ENCODE measurements at regions not wholly inside any gene's neighbourhood (a gene's known extent, or its start where the extent isn't known, plus 50 kb on each side); places are given as distances from the start of the nearest gene placed in this dataset.

DNA sequence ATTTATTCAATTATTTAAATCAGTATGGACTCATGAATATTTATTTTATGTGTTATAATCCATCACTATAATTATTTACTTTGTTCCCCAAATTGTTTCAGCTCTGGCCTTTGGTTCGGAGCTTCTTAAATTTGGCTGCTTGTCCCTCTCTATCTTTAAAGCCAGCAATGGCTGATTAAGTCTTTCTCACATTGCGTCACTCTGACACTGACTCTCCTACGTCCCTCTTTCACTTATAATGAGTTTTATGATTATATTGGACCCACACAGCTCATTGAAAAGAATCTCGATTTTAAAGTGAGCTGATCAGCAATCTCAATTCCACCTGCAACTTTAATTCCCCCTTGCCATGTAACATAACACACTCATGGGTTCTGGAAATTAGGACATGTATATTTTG, 185.2 kb upstream of the SLC39A10 start:
- no peaks in the 10 kb centered on the region for H3K36me3 ChIP-seq (ENCODE audit: control insufficient read depth, insufficient read depth, low read length)
- POLR2A ChIA-PET: no interaction called here
- BruUV-seq (replicated peaks): no TSS peak
- H3K9me3 ChIP-seq: no peaks in the 10 kb centered on the region
- Mint-ChIP-seq H3K27me3 (ENCODE audit: insufficient read depth, unreplicated experiment) (no peaks in the 10 kb centered on the region), H3K4me3 (ENCODE audit: unreplicated experiment) (no peak overlapping the region), H3K4me1 (ENCODE audit: low read depth, unreplicated experiment) (no peaks in the 10 kb centered on the region), H3K36me3 (ENCODE audit: insufficient read depth, unreplicated experiment) (no peaks in the 10 kb centered on the region), H3K27ac (ENCODE audit: unreplicated experiment) (no peak overlapping the region), H3K9me3 (ENCODE audit: unreplicated experiment) (peaks cover 14% of the 10 kb centered on the region)
- intact Hi-C loops (cut with micrococcal nuclease; ENCODE audit: unreplicated experiment): no loop called here
- TF ChIP-seq CTCF (IDR thresholded peaks at IDR 0.05; ENCODE audit: insufficient read depth in 1 of 2, low read depth in 1 of 2, low read length in 1 of 2, severe bottlenecking in 1 of 2, unreplicated experiment in 1 of 2): no peak
- no peak for DNase-seq
- no peaks in the 10 kb centered on the region for H3K27me3 ChIP-seq (replicated peaks; ENCODE audit: control insufficient read depth, insufficient read depth, low read length)
- no peaks in the 10 kb centered on the region for H3K4me1 ChIP-seq
- CTCF ChIA-PET: no interaction called here
- no peak overlapping the region for H3K4me3 ChIP-seq (ENCODE audit: low read depth, low read length)

DNA sequence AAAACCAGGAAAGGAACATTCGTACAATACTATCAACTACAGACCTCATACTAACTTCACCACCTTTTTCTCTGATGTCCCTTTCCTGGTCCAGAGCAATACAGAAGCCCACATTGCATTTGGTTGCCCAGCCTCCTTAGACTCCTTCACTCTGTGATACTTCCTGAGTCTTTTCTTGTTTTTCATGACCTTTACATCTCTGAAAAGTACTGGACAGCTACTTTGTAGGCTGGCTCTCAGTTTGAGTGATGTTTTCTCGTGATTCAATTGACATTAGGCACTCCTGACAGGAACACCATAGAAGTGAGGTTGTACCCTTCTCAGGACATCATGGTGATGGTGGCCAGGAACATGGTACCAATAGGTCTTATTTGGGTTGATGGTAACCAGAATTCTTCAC, 185.9 kb upstream of the SLC39A10 start:
- CTCF ChIA-PET: no interaction called here

DNA sequence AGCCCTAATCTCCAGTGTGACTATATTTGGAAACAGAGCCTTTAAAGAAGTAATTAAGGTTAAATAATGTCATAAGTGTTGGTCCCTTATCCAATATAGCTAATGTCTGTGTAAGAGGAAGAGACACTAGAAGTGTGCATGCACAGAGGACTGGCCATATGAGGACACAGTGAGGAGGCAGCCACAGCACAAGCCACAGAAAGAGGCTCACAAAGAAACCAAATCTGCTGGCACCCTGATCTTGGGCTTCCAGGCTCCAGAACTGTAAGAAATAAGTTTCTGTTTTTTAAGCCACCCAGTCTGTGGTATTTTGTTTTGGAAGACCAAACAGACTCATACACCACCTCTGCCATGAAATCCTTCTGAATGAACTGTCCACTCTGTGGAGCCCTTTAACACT, 186.4 kb upstream of the SLC39A10 start:
- Mint-ChIP-seq H3K4me3 (ENCODE audit: unreplicated experiment) (no peak overlapping the region), H3K4me1 (ENCODE audit: low read depth, unreplicated experiment) (no peaks in the 10 kb centered on the region), H3K27ac (ENCODE audit: unreplicated experiment) (no peak overlapping the region), H3K27me3 (ENCODE audit: insufficient read depth, unreplicated experiment) (no peaks in the 10 kb centered on the region), H3K36me3 (ENCODE audit: insufficient read depth, unreplicated experiment) (no peaks in the 10 kb centered on the region), H3K9me3 (ENCODE audit: unreplicated experiment) (peaks cover 26% of the 10 kb centered on the region)
- no TSS peak for BruUV-seq (replicated peaks)
- Histone ChIP-seq H3K36me3 (ENCODE audit: control insufficient read depth, insufficient read depth, low read length) (no peaks in the 10 kb centered on the region), H3K4me1 (no peaks in the 10 kb centered on the region), H3K9me3 (no peaks in the 10 kb centered on the region), H3K4me3 (ENCODE audit: low read depth, low read length) (no peak overlapping the region), H3K27me3 (replicated peaks; ENCODE audit: control insufficient read depth, insufficient read depth, low read length) (no peaks in the 10 kb centered on the region)
- no peak for TF ChIP-seq CTCF (IDR thresholded peaks at IDR 0.05; ENCODE audit: insufficient read depth in 1 of 2, low read depth in 1 of 2, low read length in 1 of 2, severe bottlenecking in 1 of 2, unreplicated experiment in 1 of 2)
- DNase-seq: no peak
- POLR2A ChIA-PET: no interaction called here
- CTCF ChIA-PET: no interaction called here
- intact Hi-C loops (cut with micrococcal nuclease; ENCODE audit: unreplicated experiment): no loop called here

More for the DNA sequence above, 185.9 kb upstream of the SLC39A10 start:
- H3K4me3 Mint-ChIP-seq (ENCODE audit: unreplicated experiment): no peak overlapping the region
- Histone ChIP-seq H3K27me3 (replicated peaks; ENCODE audit: control insufficient read depth, insufficient read depth, low read length) (no peaks in the 10 kb centered on the region), H3K9me3 (no peaks in the 10 kb centered on the region), H3K4me3 (ENCODE audit: low read depth, low read length) (no peak overlapping the region), H3K4me1 (no peaks in the 10 kb centered on the region), H3K36me3 (ENCODE audit: control insufficient read depth, insufficient read depth, low read length) (no peaks in the 10 kb centered on the region)
- H3K4me1 Mint-ChIP-seq (ENCODE audit: low read depth, unreplicated experiment): no peaks in the 10 kb centered on the region
- intact Hi-C loops (cut with micrococcal nuclease; ENCODE audit: unreplicated experiment): no loop called here
- no peaks in the 10 kb centered on the region for H3K36me3 Mint-ChIP-seq (ENCODE audit: insufficient read depth, unreplicated experiment)
- no peak for DNase-seq
- POLR2A ChIA-PET: no interaction called here
- H3K27me3 Mint-ChIP-seq (ENCODE audit: insufficient read depth, unreplicated experiment): no peaks in the 10 kb centered on the region
- H3K27ac Mint-ChIP-seq (ENCODE audit: unreplicated experiment): no peak overlapping the region
- peaks cover 20% of the 10 kb centered on the region for H3K9me3 Mint-ChIP-seq (ENCODE audit: unreplicated experiment)
- no TSS peak for BruUV-seq (replicated peaks)
- no peak for TF ChIP-seq CTCF (IDR thresholded peaks at IDR 0.05; ENCODE audit: insufficient read depth in 1 of 2, low read depth in 1 of 2, low read length in 1 of 2, severe bottlenecking in 1 of 2, unreplicated experiment in 1 of 2)
